Karpas-422 (cell line): ENCODE measurements at regions not wholly inside any gene's neighbourhood (a gene's known extent, or its start where the extent isn't known, plus 50 kb on each side); places are given as distances from the start of the nearest gene placed in this dataset.
A peak's percentile ranks its signal among the peaks of the same experiment; 100 is the strongest.

Experiments used
- DNase-seq: peaks from one replicate; pipeline ENCODE4 v3.0.0-alpha.2; 2015
- H2AFZ ChIP-seq: fragments of 200-600 bp; sonication (generic); 2 replicates; pipeline ENCODE4 v1.6.1; 2014; ENCODE audit warnings: antibody characterized with exemption, low read length, mixed read lengths
- H3K27ac ChIP-seq: fragments of 200-600 bp; sonication (generic); 2 replicates; pipeline ENCODE4 v1.5.1; 2014; ENCODE audit warnings: mild to moderate bottlenecking, low read length, moderate library complexity
- H3K27me3 ChIP-seq: fragments of 200-600 bp; sonication (generic); 2 replicates; pipeline ENCODE4 v1.6.1; 2014; ENCODE audit warnings: low read length, mixed read lengths
- H3K36me3 ChIP-seq: fragments of 200-600 bp; sonication (generic); 2 replicates; pipeline ENCODE4 v1.6.1; 2014; ENCODE audit warnings: low read length, mixed read lengths; ENCODE audit not compliant: insufficient read depth
- H3K4me1 ChIP-seq: fragments of 200-600 bp; sonication (generic); 2 replicates; pipeline ENCODE4 v1.6.1; 2014; ENCODE audit warnings: mild to moderate bottlenecking, low read length, mixed read lengths
- H3K4me2 ChIP-seq: fragments of 200-600 bp; sonication (generic); 2 replicates; pipeline ENCODE4 v1.6.1; 2014; ENCODE audit warnings: low read length, low read depth, mild to moderate bottlenecking; ENCODE audit not compliant: poor library complexity, severe bottlenecking
- H3K4me3 ChIP-seq: fragments of 200-600 bp; sonication (generic); 2 replicates; pipeline ENCODE4 v1.5.1; 2014; ENCODE audit warnings: mild to moderate bottlenecking, antibody characterized with exemption, low read length, mixed read lengths
- H3K79me2 ChIP-seq: fragments of 200-600 bp; sonication (generic); 2 replicates; pipeline ENCODE4 v1.6.1; 2014; ENCODE audit warnings: mild to moderate bottlenecking, low read length, mixed read lengths
- H3K9ac ChIP-seq: fragments of 200-600 bp; sonication (generic); 2 replicates; pipeline ENCODE4 v1.6.0; 2014; ENCODE audit warnings: low read length
- H3K9me2 ChIP-seq: fragments of 200-600 bp; sonication (generic), shearing (Covaris generic); replicated peaks from 2 replicates; pipeline ENCODE4 v1.6.0; 2014; ENCODE audit warnings: mild to moderate bottlenecking, low read length, moderate library complexity; ENCODE audit not compliant: insufficient read depth
- H3K9me3 ChIP-seq: fragments of 300-700, 200-600 bp; sonication (generic); 2 replicates; pipeline ENCODE4 v1.6.1; 2014; ENCODE audit warnings: low read length, mixed read lengths
- H4K20me1 ChIP-seq: fragments of 200-600 bp; sonication (generic); 2 replicates; pipeline ENCODE4 v1.6.1; 2014; ENCODE audit warnings: mild to moderate bottlenecking, antibody characterized with exemption, low read length, low read depth; ENCODE audit not compliant: insufficient read depth

DNA sequence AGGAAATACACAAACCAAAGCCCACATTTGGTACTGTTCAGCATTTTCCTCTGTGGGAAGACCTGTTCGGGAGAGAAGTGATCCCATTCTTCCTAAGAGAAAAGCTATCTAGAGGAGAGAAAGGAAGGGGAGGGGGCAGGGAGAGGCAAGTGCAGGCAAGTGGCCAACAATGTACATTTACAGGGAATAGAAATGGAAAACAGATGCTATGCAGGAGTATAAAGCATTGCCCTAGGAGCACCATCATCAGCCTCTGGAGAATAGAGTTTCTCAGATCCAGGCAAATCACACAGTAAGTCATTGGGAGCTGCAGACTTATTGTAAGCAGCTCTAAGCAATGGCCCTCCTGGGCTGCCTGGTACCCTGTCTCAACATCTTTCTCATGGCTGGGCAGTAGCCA, 424.4 kb upstream of the AUTS2 start:
- H3K79me2 ChIP-seq, result no peaks in the 10 kb centered on the region
- H3K36me3 ChIP-seq, result no peaks in the 10 kb centered on the region
- H2AFZ ChIP-seq, result no peak overlapping the region
- DNase-seq, result no peak
- peaks cover 38% of the 10 kb centered on the region for H3K4me1 ChIP-seq
- H3K9ac ChIP-seq, result no peak overlapping the region
- no peaks in the 10 kb centered on the region for H3K9me3 ChIP-seq
- H3K27me3 ChIP-seq, result no peaks in the 10 kb centered on the region
- H4K20me1 ChIP-seq, result no peaks in the 10 kb centered on the region
- H3K27ac ChIP-seq, result no peak overlapping the region
- no peak overlapping the region for H3K4me3 ChIP-seq
- no peak overlapping the region for H3K4me2 ChIP-seq
- H3K9me2 ChIP-seq, result no peaks in the 10 kb centered on the region

DNA sequence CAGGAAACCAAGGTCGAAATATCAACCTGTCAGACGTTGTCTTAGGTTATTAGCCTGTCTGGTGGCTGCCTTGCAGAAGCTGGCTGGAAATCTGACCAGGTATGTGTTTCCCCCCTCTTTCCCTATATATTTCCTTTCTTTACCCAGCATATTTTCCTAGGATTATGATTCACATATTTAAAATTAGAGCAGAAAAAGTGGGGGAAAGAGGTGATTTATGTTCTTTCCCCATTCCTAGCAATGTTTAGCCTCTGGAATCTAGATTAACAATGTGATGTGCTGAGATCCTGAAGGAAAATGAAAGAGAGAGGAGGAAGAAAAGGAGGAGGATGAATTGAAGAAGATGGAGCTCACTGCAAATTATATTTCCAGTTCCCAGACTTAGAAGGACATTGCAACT, 421.4 kb upstream of the AUTS2 start:
- no peak for DNase-seq
- Histone ChIP-seq H3K27ac (no peak overlapping the region), H3K4me1 (peaks cover 58% of the 10 kb centered on the region), H3K9me3 (no peaks in the 10 kb centered on the region), H3K9me2 (no peaks in the 10 kb centered on the region), H3K4me3 (no peak overlapping the region), H4K20me1 (no peaks in the 10 kb centered on the region), H3K79me2 (no peaks in the 10 kb centered on the region), H3K9ac (no peak overlapping the region), H3K27me3 (no peaks in the 10 kb centered on the region), H3K36me3 (no peaks in the 10 kb centered on the region), H2AFZ (no peak overlapping the region), H3K4me2 (no peak overlapping the region)

GRCh38 chr7:69177461-69177861, 420.8 kb upstream of the AUTS2 start:
- no peak overlapping the region for H2AFZ ChIP-seq
- no peaks in the 10 kb centered on the region for H3K27me3 ChIP-seq
- peaks cover 63% of the 10 kb centered on the region for H3K4me1 ChIP-seq
- H3K4me3 ChIP-seq, result no peak overlapping the region
- H3K4me2 ChIP-seq, result no peak overlapping the region
- H3K27ac ChIP-seq, result no peak overlapping the region
- no peaks in the 10 kb centered on the region for H3K9me2 ChIP-seq
- no peak for DNase-seq
- no peaks in the 10 kb centered on the region for H4K20me1 ChIP-seq
- no peaks in the 10 kb centered on the region for H3K79me2 ChIP-seq
- no peak overlapping the region for H3K9ac ChIP-seq
- no peaks in the 10 kb centered on the region for H3K9me3 ChIP-seq
- no peaks in the 10 kb centered on the region for H3K36me3 ChIP-seq

DNA sequence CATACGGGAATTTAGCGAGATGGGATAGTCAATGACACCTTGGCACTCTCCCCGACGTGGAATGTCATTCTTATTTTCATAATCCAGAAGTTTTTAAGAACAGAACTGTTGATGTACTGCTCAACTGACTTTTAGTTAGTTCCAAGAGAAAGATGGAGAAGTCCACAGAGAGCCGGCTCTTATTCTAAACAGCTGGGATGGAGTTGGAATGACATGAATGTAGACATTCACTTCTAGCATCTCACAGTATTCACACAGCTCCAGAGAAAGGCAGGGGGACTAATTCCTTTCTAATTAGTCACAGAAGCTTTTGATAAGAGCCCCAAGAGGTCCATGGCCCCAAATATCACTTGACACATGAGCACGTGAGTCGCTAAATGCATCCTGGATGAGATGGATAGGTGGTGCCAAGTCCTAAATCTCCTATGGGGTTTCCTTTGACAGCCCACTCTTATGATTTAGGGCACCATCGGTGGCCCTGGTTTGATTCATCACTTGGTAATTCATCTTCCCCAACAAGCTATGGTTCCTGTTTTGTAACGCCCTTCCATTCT, 420.3 kb upstream of the AUTS2 start:
- Histone ChIP-seq H3K4me3 (no peak overlapping the region), H3K9me2 (no peaks in the 10 kb centered on the region), H3K27me3 (no peaks in the 10 kb centered on the region), H3K9ac (no peak overlapping the region), H3K36me3 (no peaks in the 10 kb centered on the region), H3K79me2 (no peaks in the 10 kb centered on the region), H3K9me3 (no peaks in the 10 kb centered on the region), H4K20me1 (no peaks in the 10 kb centered on the region), H3K27ac (no peak overlapping the region), H3K4me1 (peaks cover 63% of the 10 kb centered on the region), H2AFZ (no peak overlapping the region), H3K4me2 (no peak overlapping the region)
- DNase-seq, result no peak

DNA sequence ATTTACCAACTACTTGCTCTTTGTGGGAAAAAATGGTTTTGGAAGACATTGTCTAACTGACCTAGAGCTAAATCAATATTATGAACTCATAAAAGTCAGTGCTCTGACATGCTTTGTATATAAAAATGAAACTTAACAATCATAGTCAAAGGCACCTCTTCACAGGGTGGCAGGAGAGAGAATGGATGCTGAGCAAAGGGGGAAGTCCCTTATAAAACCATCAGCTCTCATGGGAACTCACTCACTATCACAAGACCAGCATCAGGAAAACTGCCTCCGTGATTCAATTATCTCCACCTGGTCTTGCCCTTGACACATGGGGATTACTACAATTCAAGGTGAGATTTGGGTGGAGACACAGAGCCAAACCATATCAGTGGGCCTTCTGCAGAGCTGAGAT, 417.6 kb upstream of the AUTS2 start:
- Histone ChIP-seq H3K4me1 (peaks cover 64% of the 10 kb centered on the region), H3K27me3 (no peaks in the 10 kb centered on the region), H4K20me1 (no peaks in the 10 kb centered on the region), H3K79me2 (no peaks in the 10 kb centered on the region), H2AFZ (peak overlapping the region; percentile 51; the same call in 1 of the 2 replicates), H3K4me2 (peak overlapping the region; percentile 41), H3K4me3 (0 out of 2 replicates have a peak overlapping the region, but pooled peaks have one; percentile 11), H3K9me3 (no peaks in the 10 kb centered on the region), H3K9me2 (no peaks in the 10 kb centered on the region), H3K27ac (peak overlapping the region; percentile 55), H3K9ac (0 out of 2 replicates have a peak overlapping the region, but pooled peaks have one; percentile 12), H3K36me3 (no peaks in the 10 kb centered on the region)
- peak; percentile 73 for DNase-seq

DNA sequence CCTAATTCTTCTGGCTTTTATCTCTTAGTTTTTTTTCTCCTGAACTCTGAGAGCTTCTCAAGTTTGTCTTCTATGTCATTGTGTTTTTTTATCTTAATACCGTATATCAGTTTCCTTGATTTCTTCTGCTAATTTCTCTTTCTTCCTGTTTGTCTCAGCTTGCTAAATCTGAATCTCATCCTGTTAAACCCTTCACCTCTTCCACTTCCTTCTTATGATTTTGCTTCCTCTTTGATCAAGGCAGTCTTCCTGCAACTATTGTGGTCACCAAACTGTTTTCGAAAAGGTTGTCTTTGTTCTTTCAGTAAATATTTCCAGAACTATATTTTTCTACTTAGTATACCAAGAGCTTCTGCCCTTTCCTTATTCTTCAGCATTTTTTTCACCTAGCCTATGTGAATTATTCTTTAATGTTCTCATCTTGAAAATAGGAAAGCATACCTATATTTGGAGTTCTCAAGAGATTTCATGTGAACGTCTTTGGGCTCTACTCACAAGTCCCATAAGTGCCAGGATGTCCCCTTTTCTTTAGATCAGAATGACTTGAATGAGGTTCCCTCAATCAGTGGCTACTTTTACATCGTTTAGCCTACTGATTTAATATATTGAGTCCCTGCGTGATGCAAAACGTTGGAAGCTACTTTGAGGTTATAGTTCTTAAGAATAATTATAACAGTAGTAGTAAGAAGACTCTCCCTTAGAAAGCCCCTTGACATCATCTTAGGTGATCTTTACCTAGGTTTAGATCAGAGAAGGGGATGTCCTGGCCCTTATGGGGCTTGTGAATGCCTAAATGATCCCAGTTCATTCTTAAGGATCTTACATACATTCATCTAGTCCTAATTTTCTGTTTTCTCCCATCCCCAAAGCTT, 415.4 kb upstream of the AUTS2 start:
- DNase-seq, result peak; percentile 74
- Histone ChIP-seq H3K4me3 (0 out of 2 replicates have a peak overlapping the region, but pooled peaks have one; percentile 2), H3K4me1 (peaks cover 64% of the 10 kb centered on the region), H3K9me2 (no peaks in the 10 kb centered on the region), H3K9ac (peak overlapping the region; percentile 22), H3K36me3 (no peaks in the 10 kb centered on the region), H3K27ac (peak overlapping the region; percentile 92), H2AFZ (peak overlapping the region; percentile 24), H3K9me3 (no peaks in the 10 kb centered on the region), H4K20me1 (no peaks in the 10 kb centered on the region), H3K27me3 (no peaks in the 10 kb centered on the region), H3K79me2 (no peaks in the 10 kb centered on the region), H3K4me2 (peak overlapping the region; percentile 54)

- Histone ChIP-seq H4K20me1 (no peaks in the 10 kb centered on the region), H3K9ac (peak overlapping the region; percentile 65)
Measured at GRCh38 chr7:69184339-69184738, 413.9 kb upstream of the AUTS2 start.

DNA sequence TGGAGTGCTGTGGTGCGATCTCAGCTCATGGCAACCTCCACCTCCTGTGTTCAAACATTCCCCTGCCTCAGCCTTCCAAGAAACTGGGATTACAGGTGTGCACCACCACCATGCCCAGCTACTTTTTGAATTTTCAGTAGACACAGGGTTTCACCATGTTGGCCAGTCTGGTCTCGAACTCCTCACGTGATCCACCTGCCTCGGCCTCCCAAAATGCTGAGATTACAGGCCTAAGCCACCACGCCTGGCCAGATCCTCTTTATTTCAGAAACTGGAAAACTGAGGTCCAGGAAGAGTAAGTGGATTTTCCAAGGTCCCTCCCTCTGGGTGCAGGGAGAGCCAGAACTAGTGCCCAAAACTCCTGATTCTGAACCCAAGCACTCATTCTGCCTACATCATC, 413.1 kb upstream of the AUTS2 start:
- Histone ChIP-seq H2AFZ (peak overlapping the region; percentile 44; the same call in 1 of the 2 replicates), H3K4me1 (peaks cover 58% of the 10 kb centered on the region), H3K4me2 (peak overlapping the region; percentile 54), H3K27me3 (no peaks in the 10 kb centered on the region), H3K36me3 (no peaks in the 10 kb centered on the region), H3K79me2 (no peaks in the 10 kb centered on the region), H3K4me3 (peak overlapping the region; percentile 24; the same call in 1 of the 2 replicates), H3K9me2 (no peaks in the 10 kb centered on the region), H4K20me1 (no peaks in the 10 kb centered on the region), H3K9me3 (no peaks in the 10 kb centered on the region), H3K27ac (peak overlapping the region; percentile 92), H3K9ac (peak overlapping the region; percentile 50)
- DNase-seq, result no peak

More at GRCh38 chr7:69184339-69184738, 413.9 kb upstream of the AUTS2 start:
- Histone ChIP-seq H3K79me2 (no peaks in the 10 kb centered on the region), H3K9me3 (no peaks in the 10 kb centered on the region), H3K4me2 (peak overlapping the region; percentile 54), H3K27ac (peak overlapping the region; percentile 92), H3K4me1 (peaks cover 64% of the 10 kb centered on the region), H3K36me3 (no peaks in the 10 kb centered on the region), H3K27me3 (no peaks in the 10 kb centered on the region), H2AFZ (peak overlapping the region; percentile 42), H3K4me3 (peak overlapping the region; percentile 47), H3K9me2 (no peaks in the 10 kb centered on the region)
- peak; percentile 84 for DNase-seq
